B cell (primary cell): ENCODE measurements at regions not wholly inside any gene's neighbourhood (a gene's known extent, or its start where the extent isn't known, plus 50 kb on each side); places are given as distances from the start of the nearest gene placed in this dataset.

Experiments used
- EZH2 ChIP-seq: IDR thresholded peaks from 2 replicates; pipeline ENCODE4 v1.6.1; 2012; ENCODE audit warnings: borderline replicate concordance, low read depth, mild to moderate bottlenecking, moderate library complexity, low read length; ENCODE audit not compliant: insufficient read depth, poor library complexity, severe bottlenecking
- TF ChIP-seq, protein P1 (sequence below): fragments of 200-600 bp; IDR thresholded peaks from one replicate; pipeline ENCODE4 v1.8.0; 2022; ENCODE audit warnings: antibody characterized with exemption, mild to moderate bottlenecking

DNA sequence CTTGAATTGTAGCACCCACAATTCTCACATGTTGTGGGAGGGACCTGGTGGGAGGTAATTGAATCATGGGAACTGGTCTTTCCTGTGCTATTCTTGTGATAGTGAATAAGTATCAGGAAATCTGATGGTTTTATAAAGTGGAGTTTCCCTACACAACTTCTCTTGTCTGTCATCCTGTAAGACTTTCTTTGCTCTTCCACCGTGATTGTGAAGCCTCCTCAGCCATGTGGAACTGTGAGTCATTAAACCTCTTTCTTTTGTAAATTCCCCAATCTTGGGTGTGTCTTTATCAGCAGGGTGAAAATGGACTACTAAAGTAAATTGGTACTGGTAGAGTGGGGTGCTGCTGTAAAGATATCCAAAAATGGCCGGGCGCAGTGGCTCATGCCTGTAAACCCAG is 215.6 kb downstream of the LIG4 start:
- TF ChIP-seq, protein P1, sequence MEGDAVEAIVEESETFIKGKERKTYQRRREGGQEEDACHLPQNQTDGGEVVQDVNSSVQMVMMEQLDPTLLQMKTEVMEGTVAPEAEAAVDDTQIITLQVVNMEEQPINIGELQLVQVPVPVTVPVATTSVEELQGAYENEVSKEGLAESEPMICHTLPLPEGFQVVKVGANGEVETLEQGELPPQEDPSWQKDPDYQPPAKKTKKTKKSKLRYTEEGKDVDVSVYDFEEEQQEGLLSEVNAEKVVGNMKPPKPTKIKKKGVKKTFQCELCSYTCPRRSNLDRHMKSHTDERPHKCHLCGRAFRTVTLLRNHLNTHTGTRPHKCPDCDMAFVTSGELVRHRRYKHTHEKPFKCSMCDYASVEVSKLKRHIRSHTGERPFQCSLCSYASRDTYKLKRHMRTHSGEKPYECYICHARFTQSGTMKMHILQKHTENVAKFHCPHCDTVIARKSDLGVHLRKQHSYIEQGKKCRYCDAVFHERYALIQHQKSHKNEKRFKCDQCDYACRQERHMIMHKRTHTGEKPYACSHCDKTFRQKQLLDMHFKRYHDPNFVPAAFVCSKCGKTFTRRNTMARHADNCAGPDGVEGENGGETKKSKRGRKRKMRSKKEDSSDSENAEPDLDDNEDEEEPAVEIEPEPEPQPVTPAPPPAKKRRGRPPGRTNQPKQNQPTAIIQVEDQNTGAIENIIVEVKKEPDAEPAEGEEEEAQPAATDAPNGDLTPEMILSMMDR, result no peak
- no peak for TF ChIP-seq EZH2
